Transverse colon (tissue), 4 donors: ENCODE measurements at regions not wholly inside any gene's neighbourhood (a gene's known extent, or its start where the extent isn't known, plus 50 kb on each side); places are given as distances from the start of the nearest gene placed in this dataset.

Experiments
- DNase-seq: peaks from one replicate; pipeline ENCODE4 v3.0.0-alpha.2; 2019
- H3K27ac ChIP-seq, 4 donors: fragments of 200-600 bp; sonication (generic); 2 replicates each; pipeline ENCODE4 v1.5.1; 2016 to 2018; ENCODE audit warnings: inconsistent platforms in 4 of 4
- H3K27me3 ChIP-seq: fragments of 200-600 bp; sonication (generic); 2 replicates; pipeline ENCODE4 v1.5.1; 2017; ENCODE audit warnings: inconsistent platforms
- H3K36me3 ChIP-seq, 4 donors: fragments of 200-600 bp; sonication (generic); 2 replicates each; pipeline ENCODE4 v1.5.1; 2017 to 2019; ENCODE audit warnings: inconsistent platforms in 4 of 4
- H3K4me1 ChIP-seq, 4 donors: fragments of 200-600 bp; sonication (generic); 2 replicates each; pipeline ENCODE4 v1.5.1; 2017 to 2020; ENCODE audit warnings: inconsistent platforms in 4 of 4
- H3K4me3 ChIP-seq, 4 donors: fragments of 200-600 bp; sonication (generic); 1 replicate in 1 of 4; 2 replicates in 3 of 4; pipeline versions ENCODE4 v1.5.1 to v1.6.1; 2017 to 2019; ENCODE audit warnings: inconsistent platforms in 4 of 4
- H3K9me3 ChIP-seq, 2 donors: fragments of 200-600 bp; sonication (generic); 2 replicates each; pipeline ENCODE4 v1.5.1; 2017 to 2019; ENCODE audit warnings: inconsistent platforms in 2 of 2
- CTCF ChIP-seq, 5 experiments: fragments of 200-600 bp in 3 of 5; fragments of 450-650 bp in 2 of 5; sonication (generic) in 3 of 5; IDR thresholded peaks; 1 replicate in 2 of 5; 2 replicates in 3 of 5; pipeline ENCODE4 v1.5.1; 2016 to 2017; ENCODE audit warnings: antibody characterized with exemption in 5 of 5, inconsistent platforms in 3 of 5, mild to moderate bottlenecking in 2 of 5, moderate library complexity in 1 of 5
- EP300 ChIP-seq: sonication (generic); formaldehyde crosslinking; IDR thresholded peaks from one replicate; pipeline ENCODE4 v1.6.1; 2017; ENCODE audit warnings: antibody characterized with exemption, low read depth
- POLR2A ChIP-seq: fragments of 450-650 bp; IDR thresholded peaks from one replicate; pipeline ENCODE4 v1.6.1; 2016; ENCODE audit warnings: antibody characterized with exemption, mild to moderate bottlenecking, moderate library complexity
- POLR2AphosphoS5 ChIP-seq, 3 donors: sonication (generic); formaldehyde crosslinking; IDR thresholded peaks; one replicate each; pipeline ENCODE4 v1.6.1; 2016; ENCODE audit warnings: antibody characterized with exemption in 3 of 3
- whole genome bisulfite sequencing, 2 donors: methylation state at CpG; one replicate each; pipeline ENCODE4 v1.1.5; 2018; ENCODE audit warnings: low coverage in 1 of 2; 5-methylcytosine and 5-hydroxymethylcytosine counted together
- in situ Hi-C, 4 donors: fragments of 200-750 bp; cut with MboI; loops; one replicate each; pipeline versions ENCODE4 v1.15.0 to v1.15.1; 2017; ENCODE audit warnings: low sequenced_read_pairs in 3 of 4, low pct_ligation_motif_present in 1 of 4, low pct_unique_long_range_greater_than_20kb in 1 of 4
- intact Hi-C: fragments of 100-400 bp; cut with DNase I; formaldehyde crosslinking; loops from one replicate; pipeline ENCODE4 v1.15.1; 2023; ENCODE audit warnings: low total_unique reads

- peaks cover 70% of the 10 kb centered on the region for H3K27me3 ChIP-seq
- in situ Hi-C loops (loop anchor here in 1 of 4 donors (25.0 kb wide), 1 partner anchor 860 kb away; no protein-coding TSS in a partner anchor), intact Hi-C loops (no loop called here)
- no peak for DNase-seq
- 35 to 79% methylated on average over 2 to 3 of the region's 3 CpGs for WGBS, 2 donors
- no peak overlapping the region for H3K27ac ChIP-seq
- H3K4me3 ChIP-seq = no peak overlapping the region
- H3K36me3 ChIP-seq = no peaks in the 10 kb centered on the region
- no peaks in the 10 kb centered on the region for H3K4me1 ChIP-seq
- TF ChIP-seq EP300 = no peak
- TF ChIP-seq POLR2A = no peak
- TF ChIP-seq CTCF (IDR thresholded peaks at IDR 0.05) = no peak
- TF ChIP-seq POLR2AphosphoS5 (IDR thresholded peaks at IDR 0.05) = no peak
- H3K9me3 ChIP-seq = no peaks in the 10 kb centered on the region
These were observed 55.4 kb downstream of the GSX1 start for GRCh38 chr13:27847669-27848068.

GRCh38 chr13:27851096-27851850, 59.0 kb downstream of the GSX1 start:
- H3K9me3 ChIP-seq = no peaks in the 10 kb centered on the region
- H3K4me3 ChIP-seq = no peak overlapping the region
- no peak for DNase-seq
- H3K27me3 ChIP-seq = peaks cover 82% of the 10 kb centered on the region
- intact Hi-C loops (no loop called here), in situ Hi-C loops (no loop called here)
- H3K27ac ChIP-seq = no peak overlapping the region
- TF ChIP-seq CTCF (IDR thresholded peaks at IDR 0.05) = no peak
- TF ChIP-seq EP300 = no peak
- TF ChIP-seq POLR2A = no peak
- no peak for TF ChIP-seq POLR2AphosphoS5 (IDR thresholded peaks at IDR 0.05)
- H3K4me1 ChIP-seq = no peaks in the 10 kb centered on the region
- WGBS, 2 donors = 56 to 80% methylated on average over 1 to 17 of the region's 18 CpGs
- no peaks in the 10 kb centered on the region for H3K36me3 ChIP-seq

- Histone ChIP-seq H3K36me3 (no peaks in the 10 kb centered on the region), H3K27me3 (peaks cover 82% of the 10 kb centered on the region), H3K4me3 (no peak overlapping the region), H3K27ac (no peak overlapping the region), H3K4me1 (no peaks in the 10 kb centered on the region), H3K9me3 (no peaks in the 10 kb centered on the region)
- no peak for DNase-seq
- WGBS, 2 donors = 53% methylated on average over 5 of the region's 5 CpGs; no CpG with 5 or more reads in 1 of the 2 donors
- in situ Hi-C loops (no loop called here), intact Hi-C loops (no loop called here)
- TF ChIP-seq EP300 (no peak), POLR2A (no peak), POLR2AphosphoS5 (IDR thresholded peaks at IDR 0.05) (no peak), CTCF (IDR thresholded peaks at IDR 0.05) (no peak)
These were observed 60.2 kb downstream of the GSX1 start for GRCh38 chr13:27852491-27852890.

GRCh38 chr13:27853335-27853734, 61.1 kb downstream of the GSX1 start:
- Histone ChIP-seq H3K27me3 (peaks cover 81% of the 10 kb centered on the region), H3K4me1 (no peaks in the 10 kb centered on the region), H3K27ac (no peak overlapping the region), H3K9me3 (no peaks in the 10 kb centered on the region), H3K36me3 (no peaks in the 10 kb centered on the region), H3K4me3 (no peak overlapping the region)
- in situ Hi-C loops (no loop called here), intact Hi-C loops (no loop called here)
- DNase-seq = no peak
- no peak for TF ChIP-seq CTCF (IDR thresholded peaks at IDR 0.05)
- no peak for TF ChIP-seq POLR2AphosphoS5 (IDR thresholded peaks at IDR 0.05)
- no peak for TF ChIP-seq POLR2A
- no peak for TF ChIP-seq EP300
- 30 to 41% methylated on average over 6 to 10 of the region's 10 CpGs for WGBS, 2 donors
